Liver (tissue), 7 donors: ENCODE measurements at regions not wholly inside any gene's neighbourhood (a gene's known extent, or its start where the extent isn't known, plus 50 kb on each side); places are given as distances from the start of the nearest gene placed in this dataset.

Experiments used
- DNase-seq: peaks from one replicate; pipeline ENCODE4 v3.0.0-alpha.2; 2017; ENCODE audit warnings: low spot score
- H3K27ac ChIP-seq, 2 donors: one replicate each; pipeline ENCODE4 v1.7.0; 2013; ENCODE audit warnings: inconsistent platforms in 2 of 2, low read length in 2 of 2, control low read depth in 1 of 2, low read depth in 1 of 2, mild to moderate bottlenecking in 1 of 2
- H3K27me3 ChIP-seq, 4 donors: one replicate each; pipeline versions ENCODE4 v1.6.1 to v1.7.0; 2013; ENCODE audit warnings: low read length in 3 of 4, inconsistent platforms in 1 of 4, mild to moderate bottlenecking in 1 of 4, moderate library complexity in 1 of 4; ENCODE audit not compliant: control insufficient read depth in 4 of 4, insufficient read depth in 4 of 4
- H3K36me3 ChIP-seq, 4 donors: one replicate each; pipeline versions ENCODE4 v1.6.1 to v1.7.0; 2013; ENCODE audit warnings: low read length in 3 of 4, mild to moderate bottlenecking in 3 of 4, low read depth in 1 of 4, moderate library complexity in 1 of 4; ENCODE audit not compliant: control insufficient read depth in 4 of 4, insufficient read depth in 3 of 4
- H3K4me1 ChIP-seq, 4 donors: one replicate each; pipeline versions ENCODE4 v1.6.1 to v1.7.0; 2013; ENCODE audit warnings: low read length in 3 of 4, mild to moderate bottlenecking in 3 of 4, moderate library complexity in 1 of 4; ENCODE audit not compliant: control insufficient read depth in 4 of 4, insufficient read depth in 4 of 4
- H3K4me3 ChIP-seq, 3 donors: one replicate each; pipeline versions ENCODE4 v1.6.1 to v1.7.0; 2013; ENCODE audit warnings: low read length in 3 of 3, control low read depth in 1 of 3, low read depth in 1 of 3, mild to moderate bottlenecking in 1 of 3
- H3K9ac ChIP-seq, 2 donors: one replicate each; pipeline ENCODE4 v1.7.0; 2013; ENCODE audit warnings: low read length in 2 of 2, mild to moderate bottlenecking in 2 of 2, moderate library complexity in 2 of 2, control low read depth in 1 of 2, low read depth in 1 of 2
- H3K9me3 ChIP-seq, 4 donors: one replicate each; pipeline versions ENCODE4 v1.6.1 to v1.7.0; 2013; ENCODE audit warnings: low read length in 3 of 4; ENCODE audit not compliant: control insufficient read depth in 4 of 4
- EGR1 ChIP-seq, 2 donors: IDR thresholded peaks; 2 replicates each; pipeline ENCODE4 v1.6.1; 2016 to 2018; ENCODE audit warnings: antibody characterized with exemption in 2 of 2, low read depth in 2 of 2
- FOXA1 ChIP-seq: IDR thresholded peaks from 2 replicates; pipeline ENCODE4 v1.6.1; 2016; ENCODE audit warnings: antibody characterized with exemption
- FOXA2 ChIP-seq: IDR thresholded peaks from 2 replicates; pipeline ENCODE4 v1.6.1; 2016; ENCODE audit warnings: antibody characterized with exemption
- GABPA ChIP-seq, 2 donors: IDR thresholded peaks in 1 of 2; conservative IDR thresholded peaks in 1 of 2; 2 replicates each; pipeline ENCODE4 v1.6.1; 2016; ENCODE audit warnings: antibody characterized with exemption in 2 of 2, mild to moderate bottlenecking in 1 of 2, moderate library complexity in 1 of 2
- HNF4A ChIP-seq, 2 donors: conservative IDR thresholded peaks; 2 replicates each; pipeline ENCODE4 v1.6.1; 2016; ENCODE audit warnings: antibody characterized with exemption in 2 of 2, mild to moderate bottlenecking in 2 of 2
- HNF4G ChIP-seq: IDR thresholded peaks from 2 replicates; pipeline ENCODE4 v1.6.1; 2016; ENCODE audit warnings: antibody characterized with exemption
- JUND ChIP-seq, 2 donors: IDR thresholded peaks; 2 replicates each; pipeline ENCODE4 v1.6.1; 2016; ENCODE audit warnings: antibody characterized with exemption in 2 of 2
- NR2F2 ChIP-seq: IDR thresholded peaks from 2 replicates; pipeline ENCODE4 v1.6.1; 2016; ENCODE audit warnings: antibody characterized with exemption
- RAD21 ChIP-seq, 2 donors: IDR thresholded peaks; 2 replicates each; pipeline ENCODE4 v1.6.1; 2016; ENCODE audit warnings: antibody characterized with exemption in 2 of 2, mild to moderate bottlenecking in 2 of 2
- RXRA ChIP-seq, 2 donors: IDR thresholded peaks; 2 replicates each; pipeline ENCODE4 v1.6.1; 2017 to 2018; ENCODE audit warnings: antibody characterized with exemption in 2 of 2, mild to moderate bottlenecking in 1 of 2
- SP1 ChIP-seq: IDR thresholded peaks from 2 replicates; pipeline ENCODE4 v1.6.1; 2018; ENCODE audit warnings: antibody characterized with exemption, mild to moderate bottlenecking
- TAF1 ChIP-seq: conservative IDR thresholded peaks from 2 replicates; pipeline ENCODE4 v1.6.1; 2016; ENCODE audit warnings: antibody characterized with exemption, mild to moderate bottlenecking
- YY1 ChIP-seq: IDR thresholded peaks from 2 replicates; pipeline ENCODE4 v1.6.1; 2016; ENCODE audit warnings: antibody characterized with exemption, mild to moderate bottlenecking
- WGBS: extraction: QIAGEN DNeasy Blood & Tissue Kit; methylation state at CpG from one replicate; pipeline ENCODE4 v1.1.7; 2013; 5-methylcytosine and 5-hydroxymethylcytosine counted together
- TF ChIP-seq, protein P1 (sequence below): IDR thresholded peaks from 2 replicates; pipeline ENCODE4 v1.6.1; 2016; ENCODE audit warnings: antibody characterized with exemption
- TF ChIP-seq, protein P2 (sequence below): IDR thresholded peaks from 2 replicates; pipeline ENCODE4 v1.6.1; 2016; ENCODE audit warnings: antibody characterized with exemption, mild to moderate bottlenecking
- TF ChIP-seq, protein P3 (sequence below): IDR thresholded peaks from 2 replicates; pipeline ENCODE4 v1.6.1; 2016; ENCODE audit warnings: antibody characterized with exemption
- TF ChIP-seq, protein P4 (sequence below): IDR thresholded peaks from 2 replicates; pipeline ENCODE4 v1.6.1; 2016; ENCODE audit warnings: antibody characterized with exemption
- donor health status: healthy.
- donor health status: healthy.
- donor health status: healthy.
- donor health status: healthy.

DNA sequence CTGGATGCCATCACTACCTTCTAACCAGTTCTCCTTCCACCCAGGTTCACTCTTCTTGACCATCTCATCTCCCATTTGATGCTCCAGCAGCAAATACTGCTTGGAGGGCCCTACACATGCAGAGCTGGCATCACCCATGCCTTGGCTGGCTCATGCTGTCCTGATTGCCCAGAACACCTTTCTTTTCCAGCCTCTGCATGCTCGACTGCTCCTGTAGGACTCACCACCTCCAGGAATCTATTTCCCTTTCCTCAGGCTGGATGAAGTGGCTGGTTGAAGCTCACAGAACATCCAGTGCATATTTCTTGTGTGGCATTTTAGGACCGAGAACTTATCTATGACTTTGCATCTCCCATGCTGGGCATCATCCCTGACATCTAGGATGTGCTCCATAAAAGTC lies 148.3 kb downstream of the CPEB2 start:
- TF ChIP-seq NR2F2 (no peak), RAD21 (IDR thresholded peaks at IDR 0.05) (no peak), SP1 (no peak), GABPA (IDR thresholded peaks at IDR 0.05 in 1 of 2, conservative IDR thresholded peaks at IDR 0.05 in 1 of 2) (no peak), YY1 (no peak), FOXA2 (no peak)
- TF ChIP-seq, protein P1, sequence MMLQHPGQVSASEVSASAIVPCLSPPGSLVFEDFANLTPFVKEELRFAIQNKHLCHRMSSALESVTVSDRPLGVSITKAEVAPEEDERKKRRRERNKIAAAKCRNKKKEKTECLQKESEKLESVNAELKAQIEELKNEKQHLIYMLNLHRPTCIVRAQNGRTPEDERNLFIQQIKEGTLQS: no peak
- Histone ChIP-seq H3K9me3 (no peaks in the 10 kb centered on the region), H3K4me1 (peaks cover 2 to 19% (median 8%) of the 10 kb centered on the region in 4 donors), H3K27me3 (no peaks in the 10 kb centered on the region), H3K36me3 (no peaks in the 10 kb centered on the region), H3K27ac (no peak overlapping the region), H3K4me3 (no peak overlapping the region), H3K9ac (no peak overlapping the region)
- WGBS: 96% methylated on average over 2 of the region's 2 CpGs
- no peak for DNase-seq

DNA sequence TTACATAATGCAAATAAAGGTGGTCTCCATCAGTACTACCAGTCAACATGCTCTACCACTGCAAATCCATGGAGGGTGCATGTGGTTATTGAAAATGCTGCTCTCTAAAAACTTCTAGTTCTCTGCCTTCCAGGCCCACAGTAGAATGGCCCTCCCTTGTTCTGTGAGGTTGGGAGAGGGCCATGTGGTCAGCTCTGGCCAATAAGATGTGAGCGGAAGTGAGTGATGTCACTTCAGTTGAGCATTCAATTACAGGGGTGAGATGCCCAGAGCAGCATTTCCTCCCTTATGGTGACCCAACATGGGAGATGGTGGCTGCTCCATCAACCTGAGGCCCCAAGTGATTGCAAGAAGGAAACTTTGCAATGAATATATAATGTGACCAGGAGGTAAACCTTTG lies 148.8 kb downstream of the CPEB2 start:
- TF ChIP-seq, protein P2, sequence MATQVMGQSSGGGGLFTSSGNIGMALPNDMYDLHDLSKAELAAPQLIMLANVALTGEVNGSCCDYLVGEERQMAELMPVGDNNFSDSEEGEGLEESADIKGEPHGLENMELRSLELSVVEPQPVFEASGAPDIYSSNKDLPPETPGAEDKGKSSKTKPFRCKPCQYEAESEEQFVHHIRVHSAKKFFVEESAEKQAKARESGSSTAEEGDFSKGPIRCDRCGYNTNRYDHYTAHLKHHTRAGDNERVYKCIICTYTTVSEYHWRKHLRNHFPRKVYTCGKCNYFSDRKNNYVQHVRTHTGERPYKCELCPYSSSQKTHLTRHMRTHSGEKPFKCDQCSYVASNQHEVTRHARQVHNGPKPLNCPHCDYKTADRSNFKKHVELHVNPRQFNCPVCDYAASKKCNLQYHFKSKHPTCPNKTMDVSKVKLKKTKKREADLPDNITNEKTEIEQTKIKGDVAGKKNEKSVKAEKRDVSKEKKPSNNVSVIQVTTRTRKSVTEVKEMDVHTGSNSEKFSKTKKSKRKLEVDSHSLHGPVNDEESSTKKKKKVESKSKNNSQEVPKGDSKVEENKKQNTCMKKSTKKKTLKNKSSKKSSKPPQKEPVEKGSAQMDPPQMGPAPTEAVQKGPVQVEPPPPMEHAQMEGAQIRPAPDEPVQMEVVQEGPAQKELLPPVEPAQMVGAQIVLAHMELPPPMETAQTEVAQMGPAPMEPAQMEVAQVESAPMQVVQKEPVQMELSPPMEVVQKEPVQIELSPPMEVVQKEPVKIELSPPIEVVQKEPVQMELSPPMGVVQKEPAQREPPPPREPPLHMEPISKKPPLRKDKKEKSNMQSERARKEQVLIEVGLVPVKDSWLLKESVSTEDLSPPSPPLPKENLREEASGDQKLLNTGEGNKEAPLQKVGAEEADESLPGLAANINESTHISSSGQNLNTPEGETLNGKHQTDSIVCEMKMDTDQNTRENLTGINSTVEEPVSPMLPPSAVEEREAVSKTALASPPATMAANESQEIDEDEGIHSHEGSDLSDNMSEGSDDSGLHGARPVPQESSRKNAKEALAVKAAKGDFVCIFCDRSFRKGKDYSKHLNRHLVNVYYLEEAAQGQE: no peak
- TF ChIP-seq JUND (IDR thresholded peaks at IDR 0.05): no peak
- TF ChIP-seq GABPA (IDR thresholded peaks at IDR 0.05 in 1 of 2, conservative IDR thresholded peaks at IDR 0.05 in 1 of 2): no peak
- no peak for TF ChIP-seq SP1
- no peak for TF ChIP-seq HNF4G
- TF ChIP-seq, protein P1: no peak
- TF ChIP-seq, protein P3, sequence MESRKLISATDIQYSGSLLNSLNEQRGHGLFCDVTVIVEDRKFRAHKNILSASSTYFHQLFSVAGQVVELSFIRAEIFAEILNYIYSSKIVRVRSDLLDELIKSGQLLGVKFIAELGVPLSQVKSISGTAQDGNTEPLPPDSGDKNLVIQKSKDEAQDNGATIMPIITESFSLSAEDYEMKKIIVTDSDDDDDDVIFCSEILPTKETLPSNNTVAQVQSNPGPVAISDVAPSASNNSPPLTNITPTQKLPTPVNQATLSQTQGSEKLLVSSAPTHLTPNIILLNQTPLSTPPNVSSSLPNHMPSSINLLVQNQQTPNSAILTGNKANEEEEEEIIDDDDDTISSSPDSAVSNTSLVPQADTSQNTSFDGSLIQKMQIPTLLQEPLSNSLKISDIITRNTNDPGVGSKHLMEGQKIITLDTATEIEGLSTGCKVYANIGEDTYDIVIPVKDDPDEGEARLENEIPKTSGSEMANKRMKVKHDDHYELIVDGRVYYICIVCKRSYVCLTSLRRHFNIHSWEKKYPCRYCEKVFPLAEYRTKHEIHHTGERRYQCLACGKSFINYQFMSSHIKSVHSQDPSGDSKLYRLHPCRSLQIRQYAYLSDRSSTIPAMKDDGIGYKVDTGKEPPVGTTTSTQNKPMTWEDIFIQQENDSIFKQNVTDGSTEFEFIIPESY: no peak
- no peak for TF ChIP-seq YY1
- TF ChIP-seq EGR1 (IDR thresholded peaks at IDR 0.05; ENCODE audit: low read depth in 2 of 2): no peak
- TF ChIP-seq TAF1: no peak
- no peak for TF ChIP-seq FOXA2
- TF ChIP-seq FOXA1: no peak
- no peak for TF ChIP-seq RAD21 (IDR thresholded peaks at IDR 0.05)
- no peak for TF ChIP-seq NR2F2
- no peak for TF ChIP-seq HNF4A (conservative IDR thresholded peaks at IDR 0.05)
- no peak for TF ChIP-seq RXRA (IDR thresholded peaks at IDR 0.05)
- TF ChIP-seq, protein P4, sequence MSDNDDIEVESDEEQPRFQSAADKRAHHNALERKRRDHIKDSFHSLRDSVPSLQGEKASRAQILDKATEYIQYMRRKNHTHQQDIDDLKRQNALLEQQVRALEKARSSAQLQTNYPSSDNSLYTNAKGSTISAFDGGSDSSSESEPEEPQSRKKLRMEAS: no peak
- Histone ChIP-seq H3K9ac (no peak overlapping the region), H3K36me3 (no peaks in the 10 kb centered on the region), H3K27ac (no peak overlapping the region), H3K27me3 (no peaks in the 10 kb centered on the region), H3K4me3 (no peak overlapping the region), H3K4me1 (peaks cover 2 to 15% (median 8%) of the 10 kb centered on the region in 4 donors), H3K9me3 (no peaks in the 10 kb centered on the region)
- WGBS: 94% methylated on average over 1 of the region's 1 CpG
- DNase-seq: no peak
